ENCODE measurements at regions not wholly inside any gene's neighbourhood (a gene's known extent, or its start where the extent isn't known, plus 50 kb on each side); places are given as distances from the start of the nearest gene placed in this dataset.

GRCh38 chr6:56875523-56875922, 79.4 kb upstream of the BEND6 start:
- TF ChIP-seq CTCF (IDR thresholded peaks at IDR 0.05) (no peak), RAD21 (conservative IDR thresholded peaks at IDR 0.05 in 1 of 2, IDR thresholded peaks at IDR 0.05 in 1 of 2) (no peak), MAX (IDR thresholded peaks at IDR 0.05) (no peak), SMC3 (IDR thresholded peaks at IDR 0.05) (no peak), HMGXB4 (CRISPR knock-in tag; IDR thresholded peaks at IDR 0.05; ENCODE audit: borderline replicate concordance) (no peak), POLR2A (IDR thresholded peaks at IDR 0.05; ENCODE audit: low read length) (no peak), PBX3 (IDR thresholded peaks at IDR 0.05) (no peak), E2F6 (IDR thresholded peaks at IDR 0.05; ENCODE audit: borderline replicate concordance, low read depth) (no peak), REST (IDR thresholded peaks at IDR 0.05) (no peak), EP300 (IDR thresholded peaks at IDR 0.05) (no peak), EHF (CRISPR knock-in tag; IDR thresholded peaks at IDR 0.05) (no peak)
